Endodermal cell (in vitro differentiated cells): ENCODE measurements at regions not wholly inside any gene's neighbourhood (a gene's known extent, or its start where the extent isn't known, plus 50 kb on each side); places are given as distances from the start of the nearest gene placed in this dataset.

ENCODE experiments used
- DNase-seq: peaks from one replicate; pipeline ENCODE4 v3.0.0-alpha.2; 2017
- H3K27ac ChIP-seq: 2 replicates; pipeline ENCODE4 v1.5.1; 2013; ENCODE audit warnings: mild to moderate bottlenecking, low read depth, low read length, moderate library complexity
- H3K27me3 ChIP-seq: 2 replicates; pipeline ENCODE4 v1.6.1; 2013; ENCODE audit warnings: mild to moderate bottlenecking, low read length, moderate library complexity; ENCODE audit not compliant: insufficient read depth, control insufficient read depth, poor library complexity, severe bottlenecking
- H3K36me3 ChIP-seq: 2 replicates; pipeline ENCODE4 v1.7.0; 2013; ENCODE audit warnings: mild to moderate bottlenecking, low read length, moderate library complexity; ENCODE audit not compliant: control insufficient read depth, insufficient read depth
- H3K4me1 ChIP-seq: one replicate; pipeline ENCODE4 v1.7.0; 2013; ENCODE audit warnings: low read length; ENCODE audit not compliant: control insufficient read depth, insufficient read depth
- H3K4me3 ChIP-seq: 2 replicates; pipeline ENCODE4 v1.5.1; 2013; ENCODE audit warnings: mild to moderate bottlenecking, low read length, moderate library complexity
- H3K9ac ChIP-seq: 2 replicates; pipeline ENCODE4 v1.6.1; 2013; ENCODE audit warnings: mild to moderate bottlenecking, low read length, moderate library complexity; ENCODE audit not compliant: poor library complexity, severe bottlenecking; ENCODE audit errors: extremely low read depth
- H3K9me3 ChIP-seq: 2 replicates; pipeline ENCODE4 v1.6.1; 2013; ENCODE audit warnings: mild to moderate bottlenecking, low read length, moderate library complexity; ENCODE audit not compliant: control insufficient read depth
- H3K27ac Mint-ChIP-seq: 2 replicates; pipeline ENCODE4 v1.8.0; 2020; ENCODE audit warnings: mixed read lengths
- H3K27me3 Mint-ChIP-seq: 2 replicates; pipeline ENCODE4 v1.8.0; 2021; ENCODE audit warnings: mild to moderate bottlenecking, mixed read lengths; ENCODE audit not compliant: insufficient read depth
- H3K36me3 Mint-ChIP-seq: 2 replicates; pipeline ENCODE4 v1.8.0; 2020; ENCODE audit warnings: low read depth, mixed read lengths
- H3K4me1 Mint-ChIP-seq: 2 replicates; pipeline ENCODE4 v1.8.0; 2020; ENCODE audit warnings: mixed read lengths
- H3K4me3 Mint-ChIP-seq: 2 replicates; pipeline ENCODE4 v1.8.0; 2020; ENCODE audit warnings: mild to moderate bottlenecking, moderate library complexity, mixed read lengths
- H3K9me3 Mint-ChIP-seq: 2 replicates; pipeline ENCODE4 v1.8.0; 2020; ENCODE audit warnings: mild to moderate bottlenecking, mixed read lengths
- CTCF ChIP-seq: fragments of 200-600 bp; sonication (generic); conservative IDR thresholded peaks from 2 replicates; pipeline ENCODE4 v1.5.0; 2021; ENCODE audit warnings: antibody characterized with exemption, mild to moderate bottlenecking
- WGBS, 2 experiments: methylation state at CpG; one replicate each; pipeline versions ENCODE4 v1.1.5 to v1.1.7; 2013; ENCODE audit warnings: missing lambda C conversion rate in 2 of 2, mixed read lengths in 1 of 2; ENCODE audit not compliant: insufficient coverage in 1 of 2, insufficient read length in 1 of 2; 5-methylcytosine and 5-hydroxymethylcytosine counted together

- no peaks in the 10 kb centered on the region for H3K27me3 Mint-ChIP-seq
- peaks cover 9% of the 10 kb centered on the region for H3K9me3 ChIP-seq
- peaks cover 13% of the 10 kb centered on the region for H3K4me1 Mint-ChIP-seq
- 84 to 88% methylated on average over 9 of the region's 9 CpGs for WGBS, 2 experiments
- peaks cover 5% of the 10 kb centered on the region for H3K4me1 ChIP-seq
- no peaks in the 10 kb centered on the region for H3K36me3 Mint-ChIP-seq
- H3K4me3 Mint-ChIP-seq, result no peak overlapping the region
- H3K27me3 ChIP-seq, result no peaks in the 10 kb centered on the region
- H3K36me3 ChIP-seq, result no peaks in the 10 kb centered on the region
- H3K9ac ChIP-seq, result no peak overlapping the region
- no peak for TF ChIP-seq CTCF
- H3K27ac Mint-ChIP-seq, result no peak overlapping the region
- H3K4me3 ChIP-seq, result no peak overlapping the region
- no peak overlapping the region for H3K27ac ChIP-seq
- H3K9me3 Mint-ChIP-seq, result peaks cover 4% of the 10 kb centered on the region
- no peak for DNase-seq
Observed at GRCh38 chr21:26719750-26720149, 125.5 kb downstream of the ADAMTS1 start.

- H3K27me3 ChIP-seq, result no peaks in the 10 kb centered on the region
- Mint-ChIP-seq H3K9me3 (peaks cover 4% of the 10 kb centered on the region), H3K4me1 (peaks cover 16% of the 10 kb centered on the region), H3K27me3 (no peaks in the 10 kb centered on the region), H3K4me3 (no peak overlapping the region), H3K27ac (no peak overlapping the region), H3K36me3 (no peaks in the 10 kb centered on the region)
- no peak overlapping the region for H3K9ac ChIP-seq
- TF ChIP-seq CTCF, result peak; percentile 83
- WGBS, 2 experiments, result 41 to 81% methylated on average over 2 to 4 of the region's 5 CpGs
- peaks cover 9% of the 10 kb centered on the region for H3K9me3 ChIP-seq
- H3K4me3 ChIP-seq, result no peak overlapping the region
- DNase-seq, result no peak
- H3K36me3 ChIP-seq, result no peaks in the 10 kb centered on the region
- H3K4me1 ChIP-seq, result peaks cover 5% of the 10 kb centered on the region
- no peak overlapping the region for H3K27ac ChIP-seq
Observed at GRCh38 chr21:26717146-26717739, 128.0 kb downstream of the ADAMTS1 start.

GRCh38 chr21:26715878-26716506, 129.2 kb downstream of the ADAMTS1 start:
- TF ChIP-seq CTCF, result peak; percentile 91
- H3K27me3 Mint-ChIP-seq, result no peaks in the 10 kb centered on the region
- H3K4me3 Mint-ChIP-seq, result no peak overlapping the region

More at GRCh38 chr21:26715878-26716506, 129.2 kb downstream of the ADAMTS1 start:
- WGBS, 2 experiments, result 36 to 42% methylated on average over 4 to 7 of the region's 7 CpGs
- Mint-ChIP-seq H3K4me1 (peaks cover 16% of the 10 kb centered on the region), H3K36me3 (no peaks in the 10 kb centered on the region), H3K27ac (peak overlapping the region; percentile 89), H3K9me3 (peaks cover 4% of the 10 kb centered on the region)
- Histone ChIP-seq H3K9me3 (peaks cover 9% of the 10 kb centered on the region), H3K36me3 (no peaks in the 10 kb centered on the region), H3K27me3 (no peaks in the 10 kb centered on the region), H3K4me3 (peak overlapping the region; percentile 60), H3K4me1 (peaks cover 5% of the 10 kb centered on the region), H3K27ac (no peak overlapping the region), H3K9ac (no peak overlapping the region)
- peak; percentile 89 for DNase-seq
